ENCODE measurements at regions not wholly inside any gene's neighbourhood (a gene's known extent, or its start where the extent isn't known, plus 50 kb on each side); places are given as distances from the start of the nearest gene placed in this dataset.

- no peak overlapping the region for H3K27ac ChIP-seq (ENCODE audit: low read depth)
- DNase-seq (ENCODE audit: extremely low spot score), result no peak
- no peaks in the 10 kb centered on the region for H3K4me1 ChIP-seq (ENCODE audit: insufficient read depth)
- 100% methylated on average over 1 of the region's 1 CpG for WGBS
- H3K4me3 ChIP-seq (ENCODE audit: low read depth, low read length), result no peak overlapping the region
- no peaks in the 10 kb centered on the region for H3K36me3 ChIP-seq (ENCODE audit: insufficient read depth)
These were observed 570.7 kb upstream of the ID2 start for GRCh38 chr2:8111193-8111592.

- no peak overlapping the region for H3K27ac ChIP-seq (ENCODE audit: low read depth)
- no peak for DNase-seq (ENCODE audit: extremely low spot score)
- peaks cover 1% of the 10 kb centered on the region for H3K4me1 ChIP-seq (ENCODE audit: insufficient read depth)
- WGBS, result 88% methylated on average over 4 of the region's 4 CpGs
- H3K4me3 ChIP-seq (ENCODE audit: low read depth, low read length), result no peak overlapping the region
- H3K36me3 ChIP-seq (ENCODE audit: insufficient read depth), result no peaks in the 10 kb centered on the region
These were observed 566.4 kb upstream of the ID2 start for GRCh38 chr2:8115456-8115855.

- H3K27ac ChIP-seq (ENCODE audit: low read depth), result no peak overlapping the region
- H3K36me3 ChIP-seq (ENCODE audit: insufficient read depth), result no peaks in the 10 kb centered on the region
- peaks cover 2% of the 10 kb centered on the region for H3K4me1 ChIP-seq (ENCODE audit: insufficient read depth)
- WGBS, result 89% methylated on average over 3 of the region's 3 CpGs
- no peak overlapping the region for H3K4me3 ChIP-seq (ENCODE audit: low read depth, low read length)
- no peak for DNase-seq (ENCODE audit: extremely low spot score)
These were observed 565.9 kb upstream of the ID2 start for GRCh38 chr2:8115966-8116365.

- WGBS, result 86% methylated on average over 7 of the region's 7 CpGs
- H3K36me3 ChIP-seq (ENCODE audit: insufficient read depth), result no peaks in the 10 kb centered on the region
- H3K4me3 ChIP-seq (ENCODE audit: low read depth, low read length), result no peak overlapping the region
- DNase-seq (ENCODE audit: extremely low spot score), result no peak
- H3K27ac ChIP-seq (ENCODE audit: low read depth), result no peak overlapping the region
- H3K4me1 ChIP-seq (ENCODE audit: insufficient read depth), result peaks cover 2% of the 10 kb centered on the region
These were observed 565.2 kb upstream of the ID2 start for GRCh38 chr2:8116661-8117060.

- no peak overlapping the region for H3K4me3 ChIP-seq (ENCODE audit: low read depth, low read length)
- WGBS, result 84% methylated on average over 14 of the region's 14 CpGs
- H3K27ac ChIP-seq (ENCODE audit: low read depth), result no peak overlapping the region
- no peaks in the 10 kb centered on the region for H3K36me3 ChIP-seq (ENCODE audit: insufficient read depth)
- H3K4me1 ChIP-seq (ENCODE audit: insufficient read depth), result peaks cover 2% of the 10 kb centered on the region
- DNase-seq (ENCODE audit: extremely low spot score), result no peak
These were observed 562.7 kb upstream of the ID2 start for GRCh38 chr2:8118940-8119781.

GRCh38 chr2:8119782-8120505 lies 561.9 kb upstream of the ID2 start:
- Histone ChIP-seq H3K4me3 (ENCODE audit: low read depth, low read length) (no peak overlapping the region), H3K27ac (ENCODE audit: low read depth) (no peak overlapping the region), H3K4me1 (ENCODE audit: insufficient read depth) (peaks cover 2% of the 10 kb centered on the region), H3K36me3 (ENCODE audit: insufficient read depth) (no peaks in the 10 kb centered on the region)
- WGBS, result 24% methylated on average over 9 of the region's 9 CpGs
- no peak for DNase-seq (ENCODE audit: extremely low spot score)

- no peak for DNase-seq (ENCODE audit: extremely low spot score)
- H3K4me1 ChIP-seq (ENCODE audit: insufficient read depth), result peaks cover 2% of the 10 kb centered on the region
- H3K4me3 ChIP-seq (ENCODE audit: low read depth, low read length), result no peak overlapping the region
- no peak overlapping the region for H3K27ac ChIP-seq (ENCODE audit: low read depth)
- WGBS, result 50% methylated on average over 6 of the region's 6 CpGs
- H3K36me3 ChIP-seq (ENCODE audit: insufficient read depth), result no peaks in the 10 kb centered on the region
These were observed 561.4 kb upstream of the ID2 start for GRCh38 chr2:8120506-8120860.

- H3K4me1 ChIP-seq (ENCODE audit: insufficient read depth), result peaks cover 2% of the 10 kb centered on the region
- 77% methylated on average over 10 of the region's 10 CpGs for WGBS
- H3K36me3 ChIP-seq (ENCODE audit: insufficient read depth), result no peaks in the 10 kb centered on the region
- no peak overlapping the region for H3K4me3 ChIP-seq (ENCODE audit: low read depth, low read length)
- no peak for DNase-seq (ENCODE audit: extremely low spot score)
- no peak overlapping the region for H3K27ac ChIP-seq (ENCODE audit: low read depth)
These were observed 560.6 kb upstream of the ID2 start for GRCh38 chr2:8121022-8121825.

GRCh38 chr2:8121826-8122513 lies 559.9 kb upstream of the ID2 start:
- Histone ChIP-seq H3K36me3 (ENCODE audit: insufficient read depth) (no peaks in the 10 kb centered on the region), H3K27ac (ENCODE audit: low read depth) (no peak overlapping the region), H3K4me1 (ENCODE audit: insufficient read depth) (peaks cover 1% of the 10 kb centered on the region), H3K4me3 (ENCODE audit: low read depth, low read length) (no peak overlapping the region)
- WGBS, result 71% methylated on average over 5 of the region's 5 CpGs
- no peak for DNase-seq (ENCODE audit: extremely low spot score)

GRCh38 chr2:8122520-8122919 lies 559.3 kb upstream of the ID2 start:
- Histone ChIP-seq H3K4me1 (ENCODE audit: insufficient read depth) (peaks cover 1% of the 10 kb centered on the region), H3K4me3 (ENCODE audit: low read depth, low read length) (no peak overlapping the region), H3K36me3 (ENCODE audit: insufficient read depth) (no peaks in the 10 kb centered on the region), H3K27ac (ENCODE audit: low read depth) (no peak overlapping the region)
- no peak for DNase-seq (ENCODE audit: extremely low spot score)
- WGBS, result 54% methylated on average over 7 of the region's 7 CpGs

GRCh38 chr2:8123464-8123863 lies 558.4 kb upstream of the ID2 start:
- 64% methylated on average over 2 of the region's 2 CpGs for WGBS
- Histone ChIP-seq H3K36me3 (ENCODE audit: insufficient read depth) (no peaks in the 10 kb centered on the region), H3K4me1 (ENCODE audit: insufficient read depth) (peaks cover 1% of the 10 kb centered on the region), H3K27ac (ENCODE audit: low read depth) (no peak overlapping the region), H3K4me3 (ENCODE audit: low read depth, low read length) (no peak overlapping the region)
- DNase-seq (ENCODE audit: extremely low spot score), result no peak

- no peak for DNase-seq (ENCODE audit: extremely low spot score)
- 80% methylated on average over 12 of the region's 12 CpGs for WGBS
- no peaks in the 10 kb centered on the region for H3K4me1 ChIP-seq (ENCODE audit: insufficient read depth)
- no peak overlapping the region for H3K27ac ChIP-seq (ENCODE audit: low read depth)
- H3K4me3 ChIP-seq (ENCODE audit: low read depth, low read length), result no peak overlapping the region
- H3K36me3 ChIP-seq (ENCODE audit: insufficient read depth), result no peaks in the 10 kb centered on the region
These were observed 555.8 kb upstream of the ID2 start for GRCh38 chr2:8125741-8126711.
